Vagina (tissue), 2 donors: ENCODE measurements at regions not wholly inside any gene's neighbourhood (a gene's known extent, or its start where the extent isn't known, plus 50 kb on each side); places are given as distances from the start of the nearest gene placed in this dataset.

Experiments
- DNase-seq, 2 donors: peaks; one replicate each; pipeline ENCODE4 v3.0.0-alpha.2; 2017; ENCODE audit errors: extremely low spot score in 2 of 2
- H3K27ac ChIP-seq: fragments of 200-600 bp; sonication (generic); one replicate; pipeline ENCODE4 v1.5.1; 2019
- H3K27me3 ChIP-seq: fragments of 200-600 bp; sonication (generic); one replicate; pipeline ENCODE4 v1.5.1; 2019
- H3K36me3 ChIP-seq, 2 donors: fragments of 200-600 bp; sonication (generic); one replicate each; pipeline ENCODE4 v1.5.1; 2017 to 2019
- H3K4me1 ChIP-seq: fragments of 200-600 bp; sonication (generic); one replicate; pipeline ENCODE4 v1.5.1; 2019
- H3K4me3 ChIP-seq, 2 donors: fragments of 200-600 bp; sonication (generic); 1 replicate in 1 of 2; 2 replicates in 1 of 2; pipeline ENCODE4 v1.5.1; 2016 to 2019
- H3K9me3 ChIP-seq: fragments of 200-600 bp; sonication (generic); one replicate; pipeline ENCODE4 v1.5.1; 2019
- CTCF ChIP-seq, 3 experiments: fragments of 450-650 bp in 2 of 3; fragments of 200-600 bp in 1 of 3; sonication (generic) in 1 of 3; IDR thresholded peaks; one replicate each; pipeline ENCODE4 v1.5.1; 2017 to 2019; ENCODE audit warnings: antibody characterized with exemption in 3 of 3, mild to moderate bottlenecking in 2 of 3, moderate library complexity in 2 of 3
- POLR2A ChIP-seq, 2 donors: fragments of 450-650 bp; IDR thresholded peaks; one replicate each; pipeline ENCODE4 v1.6.1; 2017; ENCODE audit warnings: antibody characterized with exemption in 2 of 2, mild to moderate bottlenecking in 2 of 2, moderate library complexity in 2 of 2
- POLR2AphosphoS5 ChIP-seq, 2 donors: sonication (generic); formaldehyde crosslinking; IDR thresholded peaks; one replicate each; pipeline ENCODE4 v1.9.0; 2017; ENCODE audit warnings: antibody characterized with exemption in 2 of 2, mild to moderate bottlenecking in 2 of 2, low read depth in 1 of 2; ENCODE audit not compliant: insufficient read depth in 1 of 2
- intact Hi-C: fragments of 100-400 bp; cut with DNase I; formaldehyde crosslinking; loops from one replicate; pipeline ENCODE4 v1.15.1; 2023

GRCh38 chr13:63896321-63896720, 2480.7 kb upstream of the PCDH20 start:
- no peak for DNase-seq
- TF ChIP-seq CTCF (IDR thresholded peaks at IDR 0.05) (no peak), POLR2AphosphoS5 (IDR thresholded peaks at IDR 0.05; ENCODE audit: insufficient read depth in 1 of 2, low read depth in 1 of 2) (no peak), POLR2A (IDR thresholded peaks at IDR 0.05) (no peak)
- H3K9me3 ChIP-seq = no peaks in the 10 kb centered on the region
- no peaks in the 10 kb centered on the region for H3K4me1 ChIP-seq
- no peaks in the 10 kb centered on the region for H3K36me3 ChIP-seq
- H3K27ac ChIP-seq = no peak overlapping the region
- no peaks in the 10 kb centered on the region for H3K27me3 ChIP-seq
- H3K4me3 ChIP-seq = no peak overlapping the region
- intact Hi-C loops = no loop called here

DNA sequence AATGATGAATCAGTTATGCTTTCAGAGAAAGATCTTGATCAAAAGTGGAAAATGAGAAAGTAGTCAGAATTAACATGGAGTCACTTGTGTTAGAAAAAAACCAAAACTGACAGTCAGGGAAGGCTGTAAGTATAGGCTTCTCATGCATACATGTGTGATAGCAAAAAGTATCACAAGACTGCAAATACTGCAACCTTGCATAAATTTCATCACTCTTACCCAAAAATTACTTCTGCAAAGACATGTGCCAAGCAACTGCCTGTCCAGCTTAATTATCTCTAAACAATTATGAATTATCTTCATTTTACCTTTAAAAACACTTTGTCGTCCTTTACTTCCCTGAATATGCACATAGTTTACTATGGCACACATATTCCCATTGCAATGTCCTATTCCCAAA, 2466.4 kb upstream of the PCDH20 start:
- H3K36me3 ChIP-seq = no peaks in the 10 kb centered on the region
- intact Hi-C loops = no loop called here
- H3K4me1 ChIP-seq = no peaks in the 10 kb centered on the region
- TF ChIP-seq POLR2AphosphoS5 (IDR thresholded peaks at IDR 0.05; ENCODE audit: insufficient read depth in 1 of 2, low read depth in 1 of 2) (no peak), CTCF (IDR thresholded peaks at IDR 0.05) (no peak), POLR2A (IDR thresholded peaks at IDR 0.05) (no peak)
- no peak overlapping the region for H3K4me3 ChIP-seq
- no peak overlapping the region for H3K27ac ChIP-seq
- H3K27me3 ChIP-seq = no peaks in the 10 kb centered on the region
- no peak for DNase-seq
- H3K9me3 ChIP-seq = no peaks in the 10 kb centered on the region

DNA sequence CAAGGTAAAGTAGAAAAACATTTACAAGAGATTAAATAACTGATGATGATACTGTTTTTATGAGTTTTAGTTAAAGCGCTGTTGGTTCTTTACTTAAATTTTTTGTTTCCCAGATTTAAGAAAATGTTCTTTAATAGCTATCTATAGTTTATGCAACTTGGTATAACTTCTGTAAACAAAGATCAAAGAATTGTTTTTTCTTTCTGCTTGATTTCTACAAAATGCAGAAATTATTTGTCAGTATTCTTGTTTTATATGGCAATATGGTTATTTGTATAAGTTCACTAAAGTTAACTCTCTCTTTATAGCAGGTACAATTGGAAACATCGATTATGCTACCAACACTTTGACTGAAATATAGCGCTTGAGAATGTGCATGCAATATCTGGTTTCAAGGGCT, 2465.1 kb upstream of the PCDH20 start:
- Histone ChIP-seq H3K4me3 (no peak overlapping the region), H3K9me3 (no peaks in the 10 kb centered on the region), H3K4me1 (no peaks in the 10 kb centered on the region), H3K27me3 (no peaks in the 10 kb centered on the region), H3K36me3 (no peaks in the 10 kb centered on the region), H3K27ac (no peak overlapping the region)
- TF ChIP-seq POLR2A (IDR thresholded peaks at IDR 0.05) = no peak
- TF ChIP-seq POLR2AphosphoS5 (IDR thresholded peaks at IDR 0.05; ENCODE audit: insufficient read depth in 1 of 2, low read depth in 1 of 2) = no peak
- no peak for TF ChIP-seq CTCF (IDR thresholded peaks at IDR 0.05)
- intact Hi-C loops = no loop called here
- no peak for DNase-seq

DNA sequence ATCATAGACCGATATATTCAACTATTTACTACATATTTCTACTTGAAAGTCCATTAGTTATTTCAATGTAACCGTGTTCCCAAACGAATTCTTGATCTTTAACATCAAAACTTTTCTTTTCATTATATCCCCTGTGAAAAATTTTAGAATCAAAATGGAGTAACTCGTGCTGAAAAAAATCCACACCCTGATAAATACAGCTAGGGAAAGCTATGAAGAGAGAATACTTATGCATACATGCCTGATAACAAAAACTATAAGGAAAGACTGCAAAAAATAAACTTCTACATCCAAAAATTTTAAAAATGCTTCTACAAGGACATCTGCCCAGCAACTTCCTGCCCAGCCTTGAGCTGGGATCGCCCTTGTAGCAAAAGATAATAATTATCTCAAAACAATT, 2458.3 kb upstream of the PCDH20 start:
- Histone ChIP-seq H3K27me3 (no peaks in the 10 kb centered on the region), H3K4me1 (no peaks in the 10 kb centered on the region), H3K36me3 (no peaks in the 10 kb centered on the region), H3K9me3 (no peaks in the 10 kb centered on the region), H3K4me3 (no peak overlapping the region), H3K27ac (no peak overlapping the region)
- intact Hi-C loops = no loop called here
- TF ChIP-seq POLR2AphosphoS5 (IDR thresholded peaks at IDR 0.05; ENCODE audit: insufficient read depth in 1 of 2, low read depth in 1 of 2) (no peak), CTCF (IDR thresholded peaks at IDR 0.05) (no peak), POLR2A (IDR thresholded peaks at IDR 0.05) (no peak)
- no peak for DNase-seq

- TF ChIP-seq POLR2A (IDR thresholded peaks at IDR 0.05) (no peak), POLR2AphosphoS5 (IDR thresholded peaks at IDR 0.05; ENCODE audit: insufficient read depth in 1 of 2, low read depth in 1 of 2) (no peak), CTCF (IDR thresholded peaks at IDR 0.05) (no peak)
- Histone ChIP-seq H3K36me3 (no peaks in the 10 kb centered on the region), H3K9me3 (no peaks in the 10 kb centered on the region), H3K4me3 (no peak overlapping the region), H3K27me3 (no peaks in the 10 kb centered on the region), H3K27ac (no peak overlapping the region), H3K4me1 (no peaks in the 10 kb centered on the region)
- intact Hi-C loops = no loop called here
- DNase-seq = no peak
Observed at GRCh38 chr13:63864171-63864902, 2448.7 kb upstream of the PCDH20 start.
